K562 (cell line): ENCODE measurements at regions not wholly inside any gene's neighbourhood (a gene's known extent, or its start where the extent isn't known, plus 50 kb on each side); places are given as distances from the start of the nearest gene placed in this dataset.

Experiments
- AFF4 ChIP-seq: sonication (generic); formaldehyde crosslinking; IDR thresholded peaks from 2 replicates; pipeline ENCODE4 v1.8.0; 2023; ENCODE audit warnings: mild to moderate bottlenecking, missing genetic modification reagents
- EGR1 ChIP-seq: fragments of 450-650 bp; conservative IDR thresholded peaks from 2 replicates; pipeline ENCODE4 v1.6.1; 2017; ENCODE audit warnings: mild to moderate bottlenecking
- GTF2F1 ChIP-seq: IDR thresholded peaks from 2 replicates; pipeline ENCODE4 v1.6.1; 2011; ENCODE audit warnings: low read depth, low read length, improper control_type of control experiment
- KDM5B ChIP-seq: fragments of 200-600 bp; sonication (generic); IDR thresholded peaks from 2 replicates; pipeline ENCODE4 v1.6.1; 2012; ENCODE audit warnings: low read depth, mild to moderate bottlenecking, moderate library complexity, low read length, control low read depth, inconsistent platforms; ENCODE audit not compliant: insufficient replicate concordance
- NRF1 ChIP-seq, 2 experiments: fragments of 450-650 bp; IDR thresholded peaks in 1 of 2; conservative IDR thresholded peaks in 1 of 2; 2 replicates each; pipeline ENCODE4 v1.6.1; 2014; ENCODE audit warnings: mild to moderate bottlenecking in 2 of 2
- NUFIP1 ChIP-seq: fragments of 450-650 bp; IDR thresholded peaks from 2 replicates; pipeline ENCODE4 v1.6.1; 2018; ENCODE audit not compliant: partially characterized antibody
- ZBTB2 ChIP-seq: fragments of 450-650 bp; IDR thresholded peaks from 2 replicates; pipeline ENCODE4 v1.6.1; 2016; ENCODE audit warnings: antibody characterized with exemption
- ZC3H4 ChIP-seq: sonication (generic); formaldehyde crosslinking; IDR thresholded peaks from 2 replicates; pipeline ENCODE4 v1.9.0; 2021; ENCODE audit warnings: missing genetic modification reagents, borderline replicate concordance
- ZNF280B ChIP-seq: fragments of 250-450 bp; sonication (Bioruptor Pico); IDR thresholded peaks from 2 replicates; pipeline ENCODE4 v1.5.1; 2021; ENCODE audit warnings: mild to moderate bottlenecking

GRCh38 chr12:111084605-111085004, 164.2 kb upstream of the MYL2 start (continued):
- TF ChIP-seq AFF4 (CRISPR knock-in tag) (no peak), NUFIP1 (no peak), NRF1 (conservative IDR thresholded peaks at IDR 0.05 in 1 of 2, IDR thresholded peaks at IDR 0.05 in 1 of 2) (no peak), KDM5B (no peak), GTF2F1 (no peak), ZNF280B (CRISPR knock-in tag) (no peak), ZC3H4 (CRISPR knock-in tag) (no peak), ZBTB2 (no peak), EGR1 (no peak)
